HFFc6 (cell line): ENCODE measurements at regions not wholly inside any gene's neighbourhood (a gene's known extent, or its start where the extent isn't known, plus 50 kb on each side); places are given as distances from the start of the nearest gene placed in this dataset.

ENCODE experiments used
- DNase-seq: peaks from one replicate; pipeline ENCODE4 v3.0.0-alpha.2; 2018
- H3K27ac Mint-ChIP-seq: 2 replicates; pipeline ENCODE4 v1.8.0; 2020; ENCODE audit warnings: mild to moderate bottlenecking, mixed read lengths
- H3K27me3 Mint-ChIP-seq: 2 replicates; pipeline ENCODE4 v1.8.0; 2021; ENCODE audit warnings: mild to moderate bottlenecking, moderate library complexity, mixed read lengths; ENCODE audit not compliant: insufficient read depth
- H3K36me3 Mint-ChIP-seq: 2 replicates; pipeline ENCODE4 v1.8.0; 2021; ENCODE audit warnings: low read depth, mixed read lengths
- H3K4me1 Mint-ChIP-seq: 2 replicates; pipeline ENCODE4 v1.8.0; 2020; ENCODE audit warnings: low read depth, mixed read lengths
- H3K4me3 Mint-ChIP-seq: 2 replicates; pipeline ENCODE4 v1.8.0; 2020; ENCODE audit warnings: mild to moderate bottlenecking, moderate library complexity, mixed read lengths
- H3K9me3 Mint-ChIP-seq: 2 replicates; pipeline ENCODE4 v1.8.0; 2020; ENCODE audit warnings: mild to moderate bottlenecking, mixed read lengths
- TF ChIP-seq, protein P1 (sequence below): fragments of 200-600 bp; sonication (generic); IDR thresholded peaks from 2 replicates; pipeline ENCODE4 v1.5.0; 2021; ENCODE audit warnings: antibody characterized with exemption, mild to moderate bottlenecking

- no peak for DNase-seq
- Mint-ChIP-seq H3K27ac (no peak overlapping the region), H3K4me3 (no peak overlapping the region), H3K36me3 (no peaks in the 10 kb centered on the region), H3K9me3 (peaks cover 17% of the 10 kb centered on the region), H3K27me3 (no peaks in the 10 kb centered on the region), H3K4me1 (no peaks in the 10 kb centered on the region)
- TF ChIP-seq, protein P1, sequence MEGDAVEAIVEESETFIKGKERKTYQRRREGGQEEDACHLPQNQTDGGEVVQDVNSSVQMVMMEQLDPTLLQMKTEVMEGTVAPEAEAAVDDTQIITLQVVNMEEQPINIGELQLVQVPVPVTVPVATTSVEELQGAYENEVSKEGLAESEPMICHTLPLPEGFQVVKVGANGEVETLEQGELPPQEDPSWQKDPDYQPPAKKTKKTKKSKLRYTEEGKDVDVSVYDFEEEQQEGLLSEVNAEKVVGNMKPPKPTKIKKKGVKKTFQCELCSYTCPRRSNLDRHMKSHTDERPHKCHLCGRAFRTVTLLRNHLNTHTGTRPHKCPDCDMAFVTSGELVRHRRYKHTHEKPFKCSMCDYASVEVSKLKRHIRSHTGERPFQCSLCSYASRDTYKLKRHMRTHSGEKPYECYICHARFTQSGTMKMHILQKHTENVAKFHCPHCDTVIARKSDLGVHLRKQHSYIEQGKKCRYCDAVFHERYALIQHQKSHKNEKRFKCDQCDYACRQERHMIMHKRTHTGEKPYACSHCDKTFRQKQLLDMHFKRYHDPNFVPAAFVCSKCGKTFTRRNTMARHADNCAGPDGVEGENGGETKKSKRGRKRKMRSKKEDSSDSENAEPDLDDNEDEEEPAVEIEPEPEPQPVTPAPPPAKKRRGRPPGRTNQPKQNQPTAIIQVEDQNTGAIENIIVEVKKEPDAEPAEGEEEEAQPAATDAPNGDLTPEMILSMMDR: no peak
These were observed 422.0 kb upstream of the CNKSR2 start for GRCh38 chrX:20952180-20952579.

- Mint-ChIP-seq H3K27ac (no peak overlapping the region), H3K4me1 (no peaks in the 10 kb centered on the region), H3K36me3 (no peaks in the 10 kb centered on the region), H3K9me3 (peaks cover 18% of the 10 kb centered on the region), H3K4me3 (no peak overlapping the region), H3K27me3 (no peaks in the 10 kb centered on the region; the same call in 1 of the 2 replicates)
- DNase-seq: no peak
- TF ChIP-seq, protein P1: no peak
These were observed 423.0 kb upstream of the CNKSR2 start for GRCh38 chrX:20951016-20951810.

DNA sequence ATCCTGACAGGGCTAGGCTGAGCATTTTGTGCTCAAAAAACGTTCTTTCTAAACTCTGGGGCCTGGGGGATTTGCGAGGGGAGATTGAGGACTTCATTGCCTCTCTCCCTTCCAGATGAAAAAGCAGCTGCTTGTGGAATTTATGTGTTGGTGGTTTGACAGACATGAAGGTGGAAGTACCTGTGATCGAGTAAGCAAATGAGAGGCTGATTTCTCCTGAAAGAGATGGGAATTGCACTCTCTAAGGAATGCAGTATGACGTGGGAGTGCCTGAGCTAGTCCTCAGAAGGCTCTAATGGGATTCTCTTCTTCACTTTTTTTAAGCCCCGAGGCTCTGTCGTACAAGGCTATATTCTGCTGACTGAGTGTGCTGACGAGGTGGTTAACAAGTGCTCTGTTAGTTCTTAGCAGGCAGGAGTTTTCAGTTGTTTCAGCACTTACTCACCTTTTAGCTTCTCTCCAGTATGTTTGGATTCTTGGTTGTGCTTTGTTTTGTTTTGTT, 426.8 kb upstream of the CNKSR2 start:
- TF ChIP-seq, protein P1: no peak
- Mint-ChIP-seq H3K4me3 (no peak overlapping the region), H3K9me3 (peaks cover 8% of the 10 kb centered on the region), H3K36me3 (no peaks in the 10 kb centered on the region), H3K4me1 (no peaks in the 10 kb centered on the region), H3K27me3 (no peaks in the 10 kb centered on the region; the same call in 1 of the 2 replicates), H3K27ac (no peak overlapping the region)
- DNase-seq: no peak

DNA sequence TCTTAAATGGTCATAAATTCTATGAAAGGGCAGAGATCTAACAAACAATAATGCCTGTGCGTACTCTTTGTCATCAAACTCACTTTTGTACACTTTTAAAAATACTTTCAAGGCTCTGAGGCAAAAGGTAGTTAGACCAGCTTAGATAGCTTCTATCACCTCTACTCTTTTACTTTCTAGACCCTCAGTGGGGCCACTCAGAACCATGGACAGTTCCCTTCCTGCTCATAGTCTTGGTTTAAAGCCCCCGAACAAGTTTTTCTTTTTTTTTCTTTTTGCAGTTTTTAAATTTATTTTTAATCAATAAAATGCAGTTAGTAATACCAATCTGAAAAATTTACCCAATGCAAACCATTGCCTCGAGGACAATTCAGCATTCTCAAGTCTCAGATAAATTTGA, 460.5 kb upstream of the CNKSR2 start:
- H3K9me3 Mint-ChIP-seq: peaks cover 6% of the 10 kb centered on the region
- H3K27me3 Mint-ChIP-seq: no peaks in the 10 kb centered on the region
- TF ChIP-seq, protein P1: no peak
- H3K4me1 Mint-ChIP-seq: no peaks in the 10 kb centered on the region
- no peak overlapping the region for H3K27ac Mint-ChIP-seq
- no peak overlapping the region for H3K4me3 Mint-ChIP-seq
- no peak for DNase-seq
- H3K36me3 Mint-ChIP-seq: no peaks in the 10 kb centered on the region

DNA sequence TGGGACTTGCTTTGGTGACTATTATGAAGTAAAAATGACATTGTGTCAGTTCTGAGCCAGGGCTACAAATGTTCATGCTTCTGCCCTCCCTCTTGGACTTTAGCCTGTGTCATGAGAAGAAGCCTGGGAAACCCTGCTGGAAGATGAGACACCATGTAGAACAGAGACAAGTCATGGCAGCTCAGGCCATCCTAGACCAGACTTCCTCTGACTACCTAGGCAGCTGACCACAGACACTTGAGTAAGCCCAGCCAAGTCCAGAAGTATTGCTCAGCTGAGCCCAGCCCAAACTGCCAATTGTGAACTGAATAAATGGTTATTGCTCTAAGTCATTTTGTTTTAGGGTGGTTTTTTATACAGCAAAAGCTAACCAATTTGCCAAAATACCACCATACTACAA, 467.6 kb upstream of the CNKSR2 start:
- H3K27ac Mint-ChIP-seq: no peak overlapping the region
- no peaks in the 10 kb centered on the region for H3K4me1 Mint-ChIP-seq
- TF ChIP-seq, protein P1: no peak
- no peak overlapping the region for H3K4me3 Mint-ChIP-seq
- peaks cover 27% of the 10 kb centered on the region for H3K9me3 Mint-ChIP-seq
- H3K27me3 Mint-ChIP-seq: no peaks in the 10 kb centered on the region
- H3K36me3 Mint-ChIP-seq: 0 out of 2 replicates have a peak, but pooled peaks cover 6% of the 10 kb centered on the region
- DNase-seq: no peak
